ENCODE measurements at regions not wholly inside any gene's neighbourhood (a gene's known extent, or its start where the extent isn't known, plus 50 kb on each side); places are given as distances from the start of the nearest gene placed in this dataset.

GRCh38 chr14:31986405-31986804 is 90.7 kb upstream of the ARHGAP5 start:
- no peak for TF ChIP-seq CTCF (IDR thresholded peaks at IDR 0.05; ENCODE audit: insufficient read depth, low read length, poor library complexity, severe bottlenecking)
- no peak for TF ChIP-seq EZH2phosphoT487 (conservative IDR thresholded peaks at IDR 0.05; ENCODE audit: low read length)

Data from SU-DHL-6 (cell line).